ENCODE measurements at regions not wholly inside any gene's neighbourhood (a gene's known extent, or its start where the extent isn't known, plus 50 kb on each side); places are given as distances from the start of the nearest gene placed in this dataset.
A peak's percentile ranks its signal among the peaks of the same experiment; 100 is the strongest.

DNA sequence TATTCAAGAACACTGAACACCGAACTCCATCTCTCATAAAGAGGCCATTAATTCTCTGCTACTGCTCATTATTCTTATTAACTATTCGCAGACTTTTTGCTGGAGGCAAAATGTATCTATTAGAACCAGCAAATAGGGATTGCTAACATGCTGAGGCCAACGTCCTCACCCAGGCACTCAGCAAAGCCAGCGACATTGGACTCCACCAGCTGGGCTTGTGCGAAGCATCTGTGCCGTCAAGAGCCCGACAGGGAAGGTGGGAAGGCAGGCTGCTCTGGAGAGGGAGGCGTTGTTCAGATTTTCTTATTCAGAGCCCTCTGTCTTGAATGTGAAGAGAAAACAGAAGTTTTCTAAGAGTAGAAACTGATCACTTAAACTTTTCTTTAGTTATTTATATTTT is 615.6 kb upstream of the KIRREL3 start:
- H3K9me3 Mint-ChIP-seq = peaks cover 0 to 5% (median 0%) of the 10 kb centered on the region in 7 donors
- no peak for DNase-seq
- H3K4me1 Mint-ChIP-seq = no peaks in the 10 kb centered on the region
- H3K27ac Mint-ChIP-seq = no peak overlapping the region
- H3K36me3 Mint-ChIP-seq = no peaks in the 10 kb centered on the region
- H3K4me3 Mint-ChIP-seq = no peak overlapping the region
- H3K27me3 Mint-ChIP-seq = peaks cover 0 to 5% (median 0%) of the 10 kb centered on the region in 3 donors
- no peak for ATAC-seq (ENCODE audit: low read depth in 2 of 2)

- Mint-ChIP-seq H3K4me3 (no peak overlapping the region), H3K27ac (no peak overlapping the region)
These were observed 612.0 kb upstream of the KIRREL3 start for GRCh38 chr11:127612607-127613006.

GRCh38 chr11:127609025-127609773 is 608.6 kb upstream of the KIRREL3 start:
- peak overlapping the region in 1 of 6 donors; percentile 13 for H3K27ac Mint-ChIP-seq
- H3K4me3 Mint-ChIP-seq = peak overlapping the region in 1 of 8 donors; percentile 17
- no peaks in the 10 kb centered on the region for H3K4me1 Mint-ChIP-seq
- H3K9me3 Mint-ChIP-seq = peaks cover 0 to 13% (median 0%) of the 10 kb centered on the region in 7 donors
- no peaks in the 10 kb centered on the region for H3K36me3 Mint-ChIP-seq
- no peak for ATAC-seq (ENCODE audit: low read depth in 2 of 2)
- H3K27me3 Mint-ChIP-seq = no peaks in the 10 kb centered on the region
- DNase-seq = no peak

More at GRCh38 chr11:127612607-127613006, 612.0 kb upstream of the KIRREL3 start:
- H3K27me3 Mint-ChIP-seq = peaks cover 0 to 5% (median 0%) of the 10 kb centered on the region in 3 donors
- H3K9me3 Mint-ChIP-seq = peaks cover 0 to 9% (median 0%) of the 10 kb centered on the region in 7 donors
- no peaks in the 10 kb centered on the region for H3K36me3 Mint-ChIP-seq
- no peak for DNase-seq
- no peak for ATAC-seq (ENCODE audit: low read depth in 2 of 2)
- no peaks in the 10 kb centered on the region for H3K4me1 Mint-ChIP-seq

DNA sequence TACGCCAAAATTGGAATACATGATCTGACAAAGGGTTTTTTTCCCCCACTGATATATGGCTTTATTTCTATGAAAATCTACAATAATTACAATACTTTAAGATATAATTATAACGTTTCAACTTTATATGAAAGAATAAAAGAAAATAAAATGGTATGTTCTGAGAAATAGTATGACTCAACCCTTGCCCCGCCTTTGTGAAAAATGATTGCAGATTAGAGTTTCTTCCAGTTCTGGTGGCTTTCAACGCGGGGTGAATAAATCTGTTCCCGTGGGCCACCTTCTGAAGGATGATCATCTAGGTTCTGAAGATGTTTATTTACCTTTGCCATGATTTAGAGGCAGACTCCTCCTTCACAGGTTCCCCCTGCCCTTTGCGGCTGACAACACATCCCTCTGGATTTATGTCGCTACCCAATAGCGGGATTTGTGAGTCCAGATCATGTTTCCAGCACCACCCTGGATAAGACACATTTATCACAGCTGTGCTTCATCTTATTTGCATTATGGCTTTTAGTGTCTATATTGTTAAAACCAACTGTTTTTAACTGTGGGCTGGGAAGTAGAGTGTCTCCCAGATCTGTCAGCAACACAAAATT is 607.0 kb upstream of the KIRREL3 start:
- no peaks in the 10 kb centered on the region for H3K27me3 Mint-ChIP-seq
- no peak for DNase-seq
- H3K9me3 Mint-ChIP-seq = peaks cover 0 to 13% (median 0%) of the 10 kb centered on the region in 7 donors
- no peaks in the 10 kb centered on the region for H3K36me3 Mint-ChIP-seq
- no peak overlapping the region for H3K27ac Mint-ChIP-seq
- no peak for ATAC-seq (ENCODE audit: low read depth in 2 of 2)
- no peaks in the 10 kb centered on the region for H3K4me1 Mint-ChIP-seq
- H3K4me3 Mint-ChIP-seq = no peak overlapping the region

DNA sequence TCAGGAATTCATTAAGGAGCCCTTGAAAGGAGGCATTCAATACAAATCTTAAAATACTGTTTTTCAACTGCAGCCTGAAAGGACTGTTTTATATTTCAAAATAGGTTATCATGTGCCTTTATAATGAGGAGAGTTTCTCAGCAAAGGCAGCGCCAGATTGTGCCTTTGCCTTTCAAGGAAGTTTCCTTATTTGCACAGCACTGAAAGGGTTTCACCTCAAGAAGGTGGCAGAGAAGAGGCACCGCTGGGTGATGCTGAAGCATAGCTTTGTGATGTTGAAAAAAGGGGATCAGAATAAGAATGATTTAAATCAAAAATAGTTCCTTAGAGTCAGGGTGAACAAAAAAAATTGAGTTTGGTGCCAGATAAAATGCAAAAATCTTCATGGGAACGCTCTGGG is 601.0 kb upstream of the KIRREL3 start:
- Mint-ChIP-seq H3K36me3 (no peaks in the 10 kb centered on the region), H3K4me3 (no peak overlapping the region)

DNA sequence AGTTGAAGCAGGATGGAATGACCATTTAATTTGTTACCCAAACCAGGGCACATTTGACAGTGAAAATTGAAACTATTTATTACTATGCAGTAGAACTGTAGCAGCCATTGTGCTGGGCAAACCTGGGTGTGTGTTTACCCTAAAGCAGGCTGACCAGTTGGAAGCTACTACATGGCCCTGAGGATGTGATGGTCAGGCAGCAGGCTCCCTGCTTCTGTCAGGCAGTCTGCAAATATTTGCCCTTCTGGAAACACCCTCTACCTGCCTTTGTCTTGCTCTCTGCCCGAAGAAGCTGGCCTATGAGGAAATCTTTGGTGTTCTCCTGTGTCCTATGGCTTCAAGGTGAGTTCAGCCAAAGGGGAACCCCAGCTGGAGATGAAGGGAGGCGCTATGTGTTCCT is 600.1 kb upstream of the KIRREL3 start:
- Mint-ChIP-seq H3K27me3 (no peaks in the 10 kb centered on the region), H3K27ac (no peak overlapping the region), H3K9me3 (peaks cover 0 to 4% (median 0%) of the 10 kb centered on the region in 7 donors), H3K36me3 (no peaks in the 10 kb centered on the region), H3K4me3 (no peak overlapping the region), H3K4me1 (no peaks in the 10 kb centered on the region)
- DNase-seq (no peak), ATAC-seq (ENCODE audit: low read depth in 2 of 2) (no peak)

More for the DNA sequence above, 601.0 kb upstream of the KIRREL3 start:
- H3K9me3 Mint-ChIP-seq = peaks cover 0 to 8% (median 0%) of the 10 kb centered on the region in 7 donors
- no peak for DNase-seq
- H3K4me1 Mint-ChIP-seq = no peaks in the 10 kb centered on the region
- ATAC-seq (ENCODE audit: low read depth in 2 of 2) = no peak
- no peaks in the 10 kb centered on the region for H3K27me3 Mint-ChIP-seq
- H3K27ac Mint-ChIP-seq = no peak overlapping the region

DNA sequence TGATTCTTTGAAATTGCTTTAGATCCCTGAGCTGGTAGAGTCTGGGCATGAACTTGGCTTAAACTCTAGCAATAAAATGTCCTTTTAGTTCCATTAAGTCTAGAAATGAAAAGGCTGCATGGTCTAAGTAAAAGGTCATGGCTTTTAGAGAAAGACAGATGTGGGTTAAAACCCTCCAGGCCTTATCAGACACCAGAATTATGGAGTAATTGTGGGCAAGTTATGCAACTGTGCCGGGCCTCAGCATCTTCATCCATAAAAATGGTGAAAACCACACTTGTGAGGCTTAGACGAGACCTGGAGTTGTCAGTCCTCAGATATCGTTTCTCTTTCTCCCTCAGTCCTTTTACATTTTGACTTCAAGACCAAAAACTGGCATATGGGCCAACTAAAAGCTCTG is 597.9 kb upstream of the KIRREL3 start:
- H3K27me3 Mint-ChIP-seq = no peaks in the 10 kb centered on the region

GRCh38 chr11:127596433-127596832 is 595.9 kb upstream of the KIRREL3 start:
- H3K27me3 Mint-ChIP-seq = no peaks in the 10 kb centered on the region
- H3K4me1 Mint-ChIP-seq = no peaks in the 10 kb centered on the region
- no peaks in the 10 kb centered on the region for H3K36me3 Mint-ChIP-seq
- no peak overlapping the region for H3K27ac Mint-ChIP-seq
- H3K9me3 Mint-ChIP-seq = peaks cover 0 to 3% (median 0%) of the 10 kb centered on the region in 7 donors
- ATAC-seq (ENCODE audit: low read depth in 2 of 2) (no peak), DNase-seq (no peak)
- H3K4me3 Mint-ChIP-seq = no peak overlapping the region

More for the DNA sequence above, 597.9 kb upstream of the KIRREL3 start:
- Mint-ChIP-seq H3K27ac (no peak overlapping the region), H3K36me3 (no peaks in the 10 kb centered on the region), H3K4me3 (no peak overlapping the region), H3K9me3 (no peaks in the 10 kb centered on the region), H3K4me1 (no peaks in the 10 kb centered on the region)
- no peak for ATAC-seq (ENCODE audit: low read depth in 2 of 2)
- DNase-seq = no peak

- Mint-ChIP-seq H3K27me3 (peaks cover 0 to 6% (median 0%) of the 10 kb centered on the region in 3 donors), H3K36me3 (no peaks in the 10 kb centered on the region), H3K9me3 (peaks cover 0 to 8% (median 0%) of the 10 kb centered on the region in 7 donors), H3K27ac (no peak overlapping the region), H3K4me1 (no peaks in the 10 kb centered on the region), H3K4me3 (no peak overlapping the region)
- no peak for ATAC-seq (ENCODE audit: low read depth in 2 of 2)
- DNase-seq = no peak
These were observed 591.8 kb upstream of the KIRREL3 start for GRCh38 chr11:127592371-127592770.

GRCh38 chr11:127590314-127590713 is 589.7 kb upstream of the KIRREL3 start:
- no peak overlapping the region for H3K27ac Mint-ChIP-seq
- no peaks in the 10 kb centered on the region for H3K4me1 Mint-ChIP-seq
- ATAC-seq (ENCODE audit: low read depth in 2 of 2) (no peak), DNase-seq (no peak)
- H3K36me3 Mint-ChIP-seq = no peaks in the 10 kb centered on the region
- peaks cover 0 to 8% (median 0%) of the 10 kb centered on the region in 7 donors for H3K9me3 Mint-ChIP-seq
- no peak overlapping the region for H3K4me3 Mint-ChIP-seq
- peaks cover 0 to 6% (median 0%) of the 10 kb centered on the region in 3 donors for H3K27me3 Mint-ChIP-seq

DNA sequence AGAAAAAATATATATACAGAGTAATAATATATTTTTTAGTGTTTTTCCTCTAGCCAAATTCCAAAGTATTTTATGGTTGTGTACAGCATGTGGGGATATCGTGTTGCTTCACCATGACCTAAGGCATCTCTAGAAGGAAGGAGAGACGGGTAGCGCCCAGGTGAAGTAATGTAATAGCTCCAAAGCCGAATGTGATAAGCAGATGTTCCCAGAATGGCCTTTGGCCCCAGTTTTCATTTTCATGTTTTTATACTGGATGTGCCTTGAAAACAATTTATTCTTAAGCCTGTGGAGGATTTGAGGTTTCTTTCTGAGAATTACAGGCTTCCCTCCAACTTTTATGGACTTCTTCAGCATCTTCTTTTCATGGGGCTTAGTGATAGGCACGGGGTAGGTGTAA is 587.9 kb upstream of the KIRREL3 start:
- ATAC-seq (ENCODE audit: low read depth in 2 of 2) (no peak), DNase-seq (no peak)
- no peak overlapping the region for H3K27ac Mint-ChIP-seq
- H3K4me3 Mint-ChIP-seq = no peak overlapping the region
- H3K9me3 Mint-ChIP-seq = peaks cover 0 to 11% (median 0%) of the 10 kb centered on the region in 7 donors
- no peaks in the 10 kb centered on the region for H3K4me1 Mint-ChIP-seq
- peaks cover 0 to 6% (median 0%) of the 10 kb centered on the region in 3 donors for H3K27me3 Mint-ChIP-seq
- H3K36me3 Mint-ChIP-seq = no peaks in the 10 kb centered on the region

DNA sequence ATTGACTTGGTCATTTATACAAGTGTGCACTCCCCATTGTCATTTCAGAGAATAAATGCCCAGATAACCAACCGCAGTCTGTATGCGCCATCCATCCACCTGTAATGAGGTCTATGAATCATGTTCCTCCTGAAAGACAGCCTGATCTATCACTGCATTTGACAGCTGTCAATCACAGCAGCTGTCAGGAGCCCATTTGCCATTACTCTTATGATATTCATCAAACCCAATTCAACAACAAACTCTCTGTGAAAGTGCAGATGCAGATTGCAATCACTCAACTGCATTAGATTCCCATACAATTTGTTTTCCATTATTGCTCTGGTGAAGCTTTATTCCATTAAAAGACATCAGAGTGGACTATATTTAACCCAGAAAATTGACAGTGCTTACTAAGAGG is 586.9 kb upstream of the KIRREL3 start:
- no peak for ATAC-seq (ENCODE audit: low read depth in 2 of 2)
- no peaks in the 10 kb centered on the region for H3K36me3 Mint-ChIP-seq
- DNase-seq = no peak
- H3K4me3 Mint-ChIP-seq = no peak overlapping the region
- peaks cover 0 to 6% (median 0%) of the 10 kb centered on the region in 3 donors for H3K27me3 Mint-ChIP-seq
- peaks cover 0 to 15% (median 0%) of the 10 kb centered on the region in 7 donors for H3K9me3 Mint-ChIP-seq
- no peaks in the 10 kb centered on the region for H3K4me1 Mint-ChIP-seq
- H3K27ac Mint-ChIP-seq = no peak overlapping the region

- DNase-seq (no peak), ATAC-seq (ENCODE audit: low read depth in 2 of 2) (no peak)
- no peaks in the 10 kb centered on the region for H3K36me3 Mint-ChIP-seq
- peaks cover 0 to 4% (median 0%) of the 10 kb centered on the region in 7 donors for H3K9me3 Mint-ChIP-seq
- H3K4me1 Mint-ChIP-seq = no peaks in the 10 kb centered on the region
- H3K4me3 Mint-ChIP-seq = no peak overlapping the region
- H3K27ac Mint-ChIP-seq = no peak overlapping the region
- H3K27me3 Mint-ChIP-seq = no peaks in the 10 kb centered on the region
These were observed 575.6 kb upstream of the KIRREL3 start for GRCh38 chr11:127576210-127576609.

DNA sequence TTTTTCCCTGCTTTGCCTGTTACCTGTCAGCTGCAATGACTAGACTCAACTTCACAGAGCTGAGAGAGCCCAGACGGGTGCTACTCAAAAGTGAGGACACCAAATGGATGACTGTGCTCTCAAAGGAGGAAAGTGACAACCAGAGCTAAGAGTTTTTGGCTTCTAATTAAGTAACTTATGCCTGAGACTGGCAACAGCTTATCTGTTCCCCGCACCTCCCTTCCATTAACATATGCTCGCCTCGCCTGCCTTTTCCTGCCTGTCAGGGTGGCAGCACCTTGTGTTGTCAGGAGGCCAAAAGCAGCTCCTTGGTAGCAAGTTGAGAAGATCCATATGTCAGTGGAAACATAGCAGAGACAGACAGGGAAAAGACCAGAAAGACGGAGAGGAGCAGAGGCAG is 573.9 kb upstream of the KIRREL3 start:
- no peaks in the 10 kb centered on the region for H3K27me3 Mint-ChIP-seq
- H3K4me1 Mint-ChIP-seq = no peaks in the 10 kb centered on the region
- no peak overlapping the region for H3K27ac Mint-ChIP-seq
- peaks cover 0 to 4% (median 0%) of the 10 kb centered on the region in 7 donors for H3K9me3 Mint-ChIP-seq
- ATAC-seq (ENCODE audit: low read depth in 2 of 2) = no peak
- H3K36me3 Mint-ChIP-seq = no peaks in the 10 kb centered on the region
- DNase-seq = no peak
- no peak overlapping the region for H3K4me3 Mint-ChIP-seq

Measured in naive B cell (primary cell).